ENCODE measurements at regions not wholly inside any gene's neighbourhood (a gene's known extent, or its start where the extent isn't known, plus 50 kb on each side); places are given as distances from the start of the nearest gene placed in this dataset.
A peak's percentile ranks its signal among the peaks of the same experiment; 100 is the strongest.

DNA sequence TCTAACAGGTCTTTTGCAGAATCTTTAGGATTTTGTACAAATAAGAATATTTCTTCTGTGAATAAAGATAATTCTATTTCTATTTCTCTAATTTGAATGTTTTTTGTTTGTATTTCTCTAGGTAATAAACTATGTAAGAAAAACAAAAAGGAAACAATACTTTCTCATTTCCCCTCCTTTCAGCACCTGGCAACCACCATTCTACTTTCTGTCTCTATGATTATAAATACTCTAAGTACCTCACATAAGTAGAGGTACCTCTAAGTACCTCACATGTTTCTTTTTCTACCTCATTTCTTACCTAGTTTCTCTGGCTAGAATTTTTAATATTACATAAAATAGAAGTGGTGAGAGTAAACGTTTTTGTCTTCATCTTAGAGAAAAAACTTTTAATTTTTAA, 550.0 kb downstream of the EPHA5 start:
- DNase-seq (ENCODE audit: low read depth), result no peak

DNA sequence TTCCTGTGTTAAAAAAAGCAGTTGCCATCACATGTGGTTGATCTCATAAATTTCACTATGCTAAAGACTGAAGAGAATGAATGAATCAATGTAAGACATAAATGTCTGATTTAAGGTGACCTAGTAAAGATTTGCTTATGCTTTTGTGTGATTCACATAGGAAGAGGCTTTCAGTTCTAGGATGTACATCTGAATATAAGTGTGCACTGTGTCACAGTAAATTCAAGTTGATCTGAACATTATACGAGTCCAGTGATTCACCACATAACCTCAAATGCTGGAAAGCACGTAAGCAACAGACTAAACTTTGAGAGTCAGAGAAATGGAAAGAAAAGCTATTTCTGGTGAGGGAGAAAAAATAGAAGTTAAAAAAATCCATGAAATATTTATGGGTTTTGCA, 567.9 kb downstream of the EPHA5 start:
- DNase-seq (ENCODE audit: low read depth), result no peak

DNA sequence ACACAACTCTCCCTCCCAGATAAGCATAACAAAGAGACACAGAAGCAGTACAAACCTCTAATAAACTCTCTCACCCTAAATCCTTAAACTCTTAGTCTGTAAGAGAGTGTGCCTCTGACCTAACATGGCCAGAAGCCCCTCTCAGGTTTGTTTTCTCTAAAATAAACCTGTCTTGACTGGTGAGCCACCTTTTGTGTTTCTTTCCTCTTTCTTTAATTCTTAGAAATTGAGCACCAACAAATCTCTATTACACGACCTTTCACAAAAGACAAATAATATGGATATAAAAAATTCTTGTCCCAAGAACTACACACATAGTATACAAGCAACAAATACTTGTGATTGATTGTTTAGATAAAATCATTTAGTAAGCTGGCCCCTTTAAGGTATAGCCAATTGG, 573.7 kb downstream of the EPHA5 start:
- no peak for DNase-seq (ENCODE audit: low read depth)

DNA sequence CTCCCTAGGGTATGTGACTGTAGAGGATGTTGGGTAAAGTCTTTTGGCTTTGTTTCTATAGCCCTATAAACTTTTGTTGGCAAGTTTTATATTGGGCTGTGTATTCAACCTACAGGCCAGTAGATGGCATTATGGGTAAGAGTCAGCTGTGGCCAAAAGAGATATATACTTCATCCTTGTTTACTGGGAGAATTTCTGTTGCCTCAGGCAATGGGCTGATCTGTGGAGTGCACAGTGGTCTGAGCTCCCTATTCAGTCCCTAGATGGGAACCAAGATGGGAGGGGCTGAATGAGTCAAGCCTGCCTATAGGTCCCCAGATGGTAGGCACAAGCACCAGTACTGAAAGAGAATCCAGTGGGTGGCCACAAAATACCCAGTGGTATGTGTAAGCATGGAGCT, 580.6 kb downstream of the EPHA5 start:
- no peak for DNase-seq (ENCODE audit: low read depth)

DNA sequence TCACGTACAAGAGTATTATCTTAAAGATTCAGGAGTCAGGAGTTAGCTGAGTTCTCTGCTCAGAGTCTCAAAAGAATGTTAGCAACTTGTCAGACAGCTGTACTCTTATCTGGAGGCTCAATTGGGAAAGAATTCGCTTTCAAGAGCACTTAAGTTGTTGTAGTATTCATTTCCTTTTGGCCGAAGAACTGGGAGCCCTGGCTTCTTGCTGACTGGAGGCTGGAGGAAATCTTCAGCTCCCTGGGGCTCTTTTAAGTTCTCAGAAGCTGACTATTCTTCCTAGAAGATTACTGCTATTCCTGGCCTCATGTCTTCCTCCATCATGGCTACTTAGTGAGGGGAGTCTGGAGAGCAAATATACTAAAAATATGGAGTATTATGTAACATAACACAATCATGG, 587.2 kb downstream of the EPHA5 start:
- no peak for DNase-seq (ENCODE audit: low read depth)

DNA sequence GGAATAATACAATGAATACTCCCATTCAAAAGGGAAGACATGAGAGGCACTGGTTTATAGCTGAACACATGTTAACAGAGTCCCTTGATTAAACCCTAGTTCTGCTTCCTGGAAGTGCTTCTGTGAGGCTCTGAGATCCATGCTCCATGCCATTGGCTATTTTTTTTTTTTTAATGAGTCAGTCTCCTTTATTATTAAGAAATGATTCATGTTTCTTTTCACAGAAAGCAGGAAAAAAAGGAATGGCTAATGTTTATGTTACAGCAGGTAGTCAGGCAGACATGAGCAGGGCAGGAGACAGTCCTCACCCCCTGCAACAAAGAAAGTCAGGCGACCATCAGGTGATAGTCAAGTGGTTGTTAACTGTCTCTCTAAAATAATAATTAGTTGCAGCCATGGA, 598.7 kb downstream of the EPHA5 start:
- no peak for DNase-seq (ENCODE audit: low read depth)

DNA sequence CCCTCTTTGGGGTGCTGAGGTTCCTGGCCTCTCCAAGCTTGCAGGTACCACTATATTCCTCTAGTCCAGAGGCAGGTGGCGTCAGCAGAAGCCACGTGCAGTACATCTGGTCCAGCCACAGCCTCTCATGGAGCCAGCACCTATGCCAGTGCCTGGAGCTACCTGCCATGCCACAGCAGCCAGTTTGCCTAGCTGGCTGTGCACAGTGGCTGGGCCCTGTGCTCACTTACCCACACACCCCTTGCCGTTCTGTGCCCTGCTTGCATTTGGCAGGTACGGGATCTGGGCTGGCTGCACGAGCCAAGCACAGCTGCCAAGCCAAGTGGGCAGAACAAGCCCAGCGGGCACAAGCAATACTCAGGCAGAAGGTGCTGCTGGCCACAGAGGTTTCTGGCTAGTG, 601.1 kb downstream of the EPHA5 start:
- no peak for DNase-seq (ENCODE audit: low read depth)

DNA sequence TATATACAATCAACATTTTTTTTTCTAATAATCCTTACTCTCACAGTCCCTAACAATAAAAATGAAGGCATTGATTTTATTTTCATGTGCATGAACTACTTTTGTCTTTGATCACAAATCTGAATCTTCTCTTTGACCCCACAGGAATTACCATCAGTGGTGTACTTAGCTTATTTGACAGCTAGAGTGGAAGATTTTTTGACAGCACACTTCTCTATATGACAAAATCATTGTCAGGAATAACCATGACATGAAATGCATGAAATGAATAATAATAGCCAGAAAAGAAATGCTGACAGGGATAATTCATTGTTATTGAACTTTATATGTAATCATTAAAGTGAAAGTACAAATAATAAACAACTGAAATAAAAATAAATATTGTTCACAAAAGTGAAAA, 604.2 kb downstream of the EPHA5 start:
- no peak for DNase-seq (ENCODE audit: low read depth)

DNA sequence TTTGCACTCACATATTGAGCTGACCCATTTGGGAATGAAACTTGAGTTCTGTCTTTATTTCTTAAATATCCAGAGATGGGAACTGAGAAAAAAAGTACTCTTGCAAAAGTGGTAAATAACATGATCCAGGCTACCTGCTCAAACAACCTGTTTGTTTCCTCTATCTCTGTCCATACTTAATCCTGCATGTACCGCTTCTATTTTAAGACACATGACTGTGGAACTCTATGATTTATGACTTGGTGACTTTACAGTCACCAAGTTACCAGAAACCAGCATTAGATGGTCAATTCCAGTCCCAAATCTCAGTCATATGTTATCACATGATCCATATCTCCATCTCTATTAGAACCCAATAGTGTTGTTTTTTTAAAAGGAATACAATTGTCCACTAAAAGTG, 606.7 kb downstream of the EPHA5 start:
- no peak for DNase-seq (ENCODE audit: low read depth)

DNA sequence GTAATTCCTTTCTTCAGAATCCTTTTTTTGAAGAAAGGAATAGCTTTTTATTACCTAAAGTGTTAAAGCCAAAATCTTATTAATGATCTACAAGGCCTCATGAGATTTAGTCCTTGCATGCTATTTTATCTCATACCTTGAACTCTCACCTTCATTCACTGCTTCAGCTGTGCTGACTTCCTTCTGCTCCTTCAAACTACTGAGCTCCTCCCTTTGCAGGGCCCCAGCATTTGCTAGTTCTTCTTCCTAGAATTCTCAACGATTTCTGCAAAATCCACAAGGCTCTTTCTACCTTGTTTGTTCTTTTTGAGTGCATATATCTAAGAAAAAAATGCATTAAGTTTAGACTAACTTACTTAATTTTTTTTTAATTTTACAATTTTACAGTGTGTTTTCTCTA, 619.5 kb downstream of the EPHA5 start:
- no peak for DNase-seq (ENCODE audit: low read depth)

DNA sequence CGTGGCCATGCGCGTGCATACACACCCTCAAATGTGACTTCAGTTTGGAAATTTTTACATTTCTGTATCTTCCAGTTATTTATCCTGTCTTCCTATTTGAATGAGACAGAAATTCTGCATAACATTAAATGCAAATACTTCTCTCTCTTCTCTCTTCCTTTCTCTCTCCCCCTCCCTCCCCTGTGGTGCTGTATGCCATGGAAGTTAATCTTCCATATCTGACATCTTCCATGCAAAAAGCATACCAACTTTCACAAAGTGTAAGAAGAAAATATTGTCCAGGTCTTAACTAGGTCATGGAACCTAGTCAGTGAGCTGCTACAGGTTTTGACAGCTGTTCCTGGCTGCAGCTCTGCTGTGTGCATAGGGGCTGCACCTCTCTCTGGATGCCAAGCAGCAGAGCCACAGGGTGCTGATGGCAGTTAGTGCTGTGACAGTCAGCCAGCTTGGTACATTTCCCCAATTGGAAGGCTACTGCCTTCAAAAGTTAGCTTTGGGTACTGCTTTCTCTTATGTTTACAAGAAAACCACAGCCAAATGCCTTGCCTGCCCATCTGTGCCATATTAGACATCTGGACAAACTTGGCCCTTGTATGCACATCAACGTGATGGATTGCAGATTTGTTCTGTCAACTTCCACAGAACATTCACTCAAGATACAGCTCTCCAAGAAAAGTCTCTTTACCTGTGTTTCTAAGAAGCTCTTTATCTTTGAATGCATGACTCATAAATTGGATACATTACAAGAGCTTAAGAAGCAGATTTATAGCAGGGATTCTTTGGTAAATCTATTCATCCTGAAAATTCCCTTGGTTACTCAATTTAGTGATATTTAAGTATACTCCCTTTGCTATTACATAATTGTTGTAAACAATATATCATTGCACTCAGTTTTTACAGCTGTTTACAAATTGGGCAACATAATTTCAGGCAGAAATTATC, 623.8 kb downstream of the EPHA5 start:
- no peak for DNase-seq (ENCODE audit: low read depth)

DNA sequence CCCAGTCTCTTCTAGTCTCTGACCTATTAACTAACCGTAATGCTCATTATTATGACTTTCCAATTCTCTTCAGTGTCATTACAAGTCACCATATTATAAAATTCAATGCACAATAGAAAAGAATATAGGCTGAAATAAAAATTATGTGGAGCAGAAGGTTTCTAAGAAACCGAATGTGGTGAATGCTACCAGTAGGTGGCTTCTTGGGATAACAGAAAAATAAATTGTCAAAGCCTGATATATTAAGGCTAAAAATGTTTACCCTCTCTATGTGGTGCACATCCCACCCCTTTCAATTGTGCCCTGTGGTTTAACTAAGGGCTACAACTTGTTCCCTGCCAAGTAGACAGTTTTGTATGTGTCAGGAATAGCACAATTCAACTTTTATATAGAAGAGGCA, 624.6 kb upstream of the TECRL start:
- no peak for DNase-seq (ENCODE audit: low read depth)

DNA sequence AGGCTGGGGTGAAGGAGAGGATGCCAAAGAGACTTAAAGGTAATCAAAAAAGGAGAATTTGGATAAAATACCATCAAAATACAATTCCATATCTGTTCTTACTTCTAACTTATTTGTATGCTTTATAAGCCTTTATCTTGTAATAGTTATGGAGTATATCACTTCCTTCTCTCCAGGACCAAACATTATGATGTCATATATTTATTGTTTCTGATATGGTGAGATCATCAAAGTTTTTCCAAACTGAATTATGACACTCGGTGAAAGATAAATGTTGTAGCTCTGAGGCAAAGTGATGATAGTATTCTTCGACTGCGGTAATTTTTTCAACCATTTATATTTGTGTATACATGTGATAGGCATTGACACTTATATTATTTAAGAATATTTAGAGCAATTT, 619.3 kb upstream of the TECRL start:
- DNase-seq (ENCODE audit: low read depth), result no peak

DNA sequence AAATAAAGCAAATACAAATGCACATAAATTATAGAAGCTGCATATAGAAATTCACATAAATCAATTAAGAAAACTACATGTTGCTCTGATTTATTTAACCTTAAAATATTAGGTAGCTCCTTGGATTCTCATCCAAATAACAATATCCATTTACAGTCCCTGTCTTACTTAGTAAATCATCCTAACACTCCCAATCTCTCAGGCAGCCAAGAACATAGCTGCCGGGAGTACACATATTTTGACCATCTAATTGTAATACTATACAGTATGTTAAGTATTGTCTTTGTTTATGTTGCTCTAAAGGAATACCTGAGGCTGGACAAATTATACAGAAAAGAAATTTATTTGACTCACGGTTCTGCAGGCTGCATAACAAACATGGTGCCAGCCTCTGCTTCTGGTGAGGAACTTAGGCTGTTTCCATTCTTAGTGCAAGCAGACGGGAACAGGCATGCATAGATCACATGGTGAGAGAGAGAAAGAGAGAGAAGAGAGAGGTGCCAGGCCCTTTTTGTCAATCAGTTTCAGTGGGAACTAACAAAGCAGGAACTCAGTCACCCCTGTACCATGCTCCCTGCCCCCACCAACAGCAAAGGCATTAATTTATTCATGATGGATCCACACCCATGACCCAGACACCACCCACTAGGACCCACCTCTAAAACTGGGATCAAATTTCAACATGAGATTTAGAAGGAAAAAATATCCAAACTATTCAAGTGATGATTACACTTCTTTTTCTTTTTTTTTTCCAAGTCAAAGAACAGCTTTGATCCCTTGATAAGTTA, 614.8 kb upstream of the TECRL start:
- no peak for DNase-seq (ENCODE audit: low read depth)

DNA sequence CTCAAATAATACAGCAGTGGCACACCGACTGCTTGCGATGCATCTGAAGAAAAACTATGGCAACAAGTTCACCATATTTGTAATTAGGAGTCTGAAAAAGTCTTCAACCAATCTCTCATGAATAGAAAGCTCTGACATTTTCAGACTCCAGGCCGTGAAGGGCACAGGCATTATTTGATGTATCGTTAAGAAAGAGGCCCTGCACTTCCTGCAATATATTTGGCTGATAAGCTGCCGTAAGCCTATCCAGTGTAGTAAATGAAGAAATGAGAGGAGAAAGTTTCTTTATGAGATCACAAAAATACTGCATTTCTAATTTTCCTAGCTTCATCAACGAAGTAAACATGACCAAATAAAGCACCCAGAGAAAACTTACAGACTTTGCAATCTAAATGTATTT, 613.8 kb upstream of the TECRL start:
- DNase-seq (ENCODE audit: low read depth), result no peak

DNA sequence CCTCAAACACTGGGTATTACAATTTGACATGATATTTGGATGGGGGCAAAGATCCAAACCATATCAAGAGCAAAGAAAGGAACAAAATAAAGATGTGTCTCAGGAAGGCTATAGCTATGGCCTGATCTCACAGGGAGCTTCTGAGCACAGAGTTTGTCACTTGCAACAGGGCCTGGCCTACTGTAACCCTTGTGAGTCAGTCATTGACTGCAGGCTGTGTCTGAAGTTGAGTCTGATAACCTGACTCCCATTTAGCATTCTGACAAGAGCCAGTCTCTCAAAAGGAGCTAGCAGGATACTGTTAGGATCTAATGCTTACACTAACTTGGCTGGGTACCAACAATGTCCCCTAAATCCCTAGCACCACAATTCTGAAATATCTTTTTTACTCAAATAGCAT, 612.5 kb upstream of the TECRL start:
- no peak for DNase-seq (ENCODE audit: low read depth)

DNA sequence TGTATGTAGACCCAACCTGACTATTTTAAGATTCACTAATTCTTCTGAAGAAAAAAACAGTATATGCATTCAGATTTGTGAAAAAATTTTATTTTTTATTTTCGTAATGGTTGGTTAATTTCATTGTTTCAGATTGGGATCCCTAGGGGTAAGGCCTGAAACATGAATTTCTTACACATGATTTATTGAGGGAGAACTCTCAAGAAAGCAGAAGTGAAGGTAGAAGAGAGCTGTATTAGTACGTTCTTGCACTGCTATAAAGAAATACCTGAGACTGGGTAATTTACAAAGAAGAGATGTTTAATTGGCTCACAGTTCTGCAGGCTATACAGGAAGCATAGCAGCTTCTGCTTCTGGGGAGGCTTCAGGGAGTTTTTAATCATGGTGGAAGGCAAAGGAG, 611.9 kb upstream of the TECRL start:
- DNase-seq (ENCODE audit: low read depth), result no peak

DNA sequence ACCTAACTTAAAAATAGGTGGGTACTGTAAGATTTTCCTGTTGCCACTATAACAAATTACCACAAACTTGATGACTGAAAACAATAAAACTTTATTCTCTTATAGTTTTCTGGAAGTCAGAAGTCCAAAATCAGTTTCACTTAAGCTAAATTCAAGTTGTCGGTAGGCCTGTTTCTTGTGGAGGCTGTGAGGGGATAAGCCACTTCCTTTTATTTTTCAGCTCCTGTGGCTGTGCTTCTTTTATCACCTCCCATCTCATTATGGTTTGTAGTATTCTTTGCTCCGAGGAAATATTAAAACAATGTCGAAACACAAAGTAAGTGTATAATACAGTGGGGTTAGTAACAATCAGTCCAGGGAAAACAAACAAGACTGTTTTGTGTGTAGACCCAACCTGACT, 610.5 kb upstream of the TECRL start:
- DNase-seq (ENCODE audit: low read depth), result no peak

DNA sequence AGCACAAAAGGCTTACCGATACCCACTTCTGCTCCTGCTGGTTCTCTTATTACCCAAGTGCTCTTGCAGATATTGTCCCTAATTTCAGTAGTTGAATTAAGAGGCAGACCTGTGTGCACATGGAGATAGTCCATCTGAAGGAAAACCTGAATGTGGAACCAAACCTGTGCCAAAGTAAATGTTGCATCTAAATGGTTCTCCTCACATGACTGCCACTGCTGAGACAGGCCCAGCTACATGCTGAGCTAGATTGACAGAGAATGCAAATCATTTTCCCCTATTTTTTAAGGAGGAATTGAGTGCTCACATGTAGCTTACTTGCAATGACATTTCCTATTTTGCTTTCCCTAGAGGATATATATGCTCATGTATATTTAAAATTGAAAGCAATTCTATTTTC, 609.1 kb upstream of the TECRL start:
- DNase-seq (ENCODE audit: low read depth), result no peak

DNA sequence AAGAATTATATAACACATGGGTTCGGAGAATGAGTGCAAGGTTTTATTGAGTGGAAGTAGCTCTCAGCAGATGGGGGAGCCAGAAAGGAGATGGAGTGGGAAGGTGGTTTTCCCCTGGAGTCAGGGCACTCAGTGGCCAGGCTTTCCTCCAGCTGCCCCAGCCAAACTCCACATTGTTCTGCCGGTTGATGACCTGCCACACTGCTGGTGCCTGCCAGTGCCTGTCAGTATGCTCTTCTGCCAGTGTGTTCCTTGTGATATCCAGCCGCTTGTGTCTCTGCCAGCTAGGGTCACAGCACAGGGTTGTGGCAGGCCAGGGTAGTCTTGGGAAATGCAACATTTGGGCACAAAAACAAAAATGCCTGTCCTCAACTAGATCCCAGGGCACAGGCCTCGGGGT, 604.8 kb upstream of the TECRL start:
- DNase-seq (ENCODE audit: low read depth), result no peak

DNA sequence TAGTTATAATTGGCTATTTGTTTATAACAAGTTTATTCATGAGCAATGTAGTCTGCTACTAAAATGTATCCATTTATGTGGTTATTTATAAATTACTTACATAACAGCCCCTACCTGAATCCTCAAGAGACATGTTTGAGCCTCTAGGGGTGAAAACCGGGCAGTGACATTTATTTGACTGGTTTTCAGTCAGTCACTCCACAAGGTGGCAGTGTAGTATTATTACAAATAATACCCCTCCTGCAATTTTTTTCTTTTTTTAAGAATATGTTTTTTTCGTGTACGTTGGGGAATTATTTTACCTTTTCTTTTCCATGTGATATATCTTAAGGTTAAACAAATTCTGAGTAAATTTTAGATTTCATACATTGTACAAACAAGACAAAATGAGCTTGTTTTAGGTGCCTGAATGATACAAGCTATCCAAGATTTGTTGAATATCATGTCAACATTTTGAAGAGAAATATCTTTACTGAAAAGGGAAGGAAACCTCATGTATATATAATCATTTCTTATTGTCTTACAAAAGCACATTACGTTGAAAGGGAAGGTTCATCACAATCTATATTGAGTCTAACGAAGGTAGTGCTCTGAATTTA, 598.7 kb upstream of the TECRL start:
- DNase-seq (ENCODE audit: low read depth), result peak; percentile 13

DNA sequence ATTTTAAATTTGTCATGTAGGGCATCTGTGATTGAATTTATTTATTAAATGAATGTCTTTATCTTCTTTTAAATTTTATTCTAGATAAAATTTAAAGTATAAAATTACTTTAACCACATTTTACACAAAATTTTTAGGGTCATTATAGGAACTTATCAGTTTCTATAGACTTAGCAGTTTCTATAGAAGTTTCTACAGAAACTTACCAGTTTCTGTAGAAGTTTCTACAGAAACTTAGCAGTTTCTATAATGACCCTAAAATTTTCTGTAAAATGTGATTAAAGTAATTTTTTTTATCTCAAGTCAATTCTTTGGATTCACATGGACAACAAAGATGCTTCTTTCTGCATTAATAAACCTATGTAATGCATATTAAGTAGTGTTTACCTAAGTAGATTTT, 565.9 kb upstream of the TECRL start:
- DNase-seq (ENCODE audit: low read depth), result no peak

DNA sequence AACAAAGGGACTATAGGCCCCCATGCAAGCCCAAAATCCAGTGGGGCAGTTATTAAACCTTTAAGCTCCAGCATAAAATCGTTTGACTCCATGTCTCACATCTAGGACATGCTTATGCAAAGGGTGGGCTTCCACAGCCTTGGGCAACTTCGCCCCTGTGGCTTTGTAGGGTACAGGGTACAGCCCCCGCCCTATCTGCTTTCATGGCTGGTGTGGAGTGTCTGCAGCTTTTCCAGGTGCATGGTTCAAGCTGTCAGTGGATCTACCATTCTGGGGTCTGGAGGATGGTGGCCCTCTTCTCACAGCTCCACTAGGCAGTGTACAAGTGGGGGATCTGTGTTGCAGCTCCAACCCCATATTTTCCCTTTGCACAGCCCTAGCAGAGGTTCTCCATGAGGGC, 559.8 kb upstream of the TECRL start:
- DNase-seq (ENCODE audit: low read depth), result no peak

Data from fibroblast of the conjunctiva (primary cell).